ENCODE measurements at regions not wholly inside any gene's neighbourhood (a gene's known extent, or its start where the extent isn't known, plus 50 kb on each side); places are given as distances from the start of the nearest gene placed in this dataset.

DNA sequence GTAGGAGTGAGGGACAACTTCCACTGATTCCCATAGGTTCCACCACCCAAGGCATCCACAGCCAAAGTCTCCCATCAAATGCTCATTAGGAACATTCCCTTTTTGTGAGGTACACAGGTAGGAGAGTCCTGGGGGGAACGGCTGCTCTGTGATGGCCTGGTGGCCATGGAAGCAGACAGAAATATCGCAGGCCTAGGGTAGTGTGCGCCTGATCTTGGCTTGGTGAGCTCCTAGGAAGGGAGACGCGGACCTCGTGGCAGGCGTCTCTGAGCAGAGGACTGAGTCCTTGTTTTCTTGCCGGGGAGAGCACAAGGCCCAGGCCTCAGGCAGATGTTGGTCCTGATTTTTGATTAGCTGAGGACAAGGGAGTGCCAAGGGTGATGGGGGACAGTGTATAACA is 99.5 kb downstream of the SNRPN start:
- peaks cover 93% of the 10 kb centered on the region; the same call in 1 of the 2 replicates for H3K9me3 ChIP-seq (ENCODE audit: insufficient read depth, low read depth, low read length)

GRCh38 chr15:25054943-25055342 is 100.2 kb downstream of the SNRPN start:
- Histone ChIP-seq H3K4me2 (ENCODE audit: low read depth, low read length, poor library complexity, severe bottlenecking) (no peak overlapping the region), H3K4me1 (ENCODE audit: insufficient read depth, low read length, poor library complexity, severe bottlenecking) (no peaks in the 10 kb centered on the region), H3K79me2 (ENCODE audit: insufficient read depth, low read length) (no peaks in the 10 kb centered on the region), H2AFZ (ENCODE audit: low read length) (no peak overlapping the region), H4K20me1 (ENCODE audit: insufficient read depth, low read length, poor library complexity, severe bottlenecking) (no peaks in the 10 kb centered on the region), H3K36me3 (ENCODE audit: insufficient read depth, low read length) (peaks cover 81% of the 10 kb centered on the region; the same call in 1 of the 2 replicates), H3K9ac (ENCODE audit: low read depth, low read length, poor library complexity, severe bottlenecking) (no peak overlapping the region), H3K9me3 (ENCODE audit: insufficient read depth, low read depth, low read length) (peaks cover 93% of the 10 kb centered on the region; the same call in 1 of the 2 replicates), H3K9me2 (replicated peaks; ENCODE audit: low read depth, low read length) (no peaks in the 10 kb centered on the region), H3K4me3 (ENCODE audit: low read length, poor library complexity, severe bottlenecking) (no peak overlapping the region), H3F3A (ENCODE audit: low read depth) (no peaks in the 10 kb centered on the region), H3K27me3 (ENCODE audit: insufficient read depth, low read length, poor library complexity, severe bottlenecking) (no peaks in the 10 kb centered on the region)
- TF ChIP-seq EZH2phosphoT487 (IDR thresholded peaks at IDR 0.05; ENCODE audit: borderline replicate concordance): no peak
- no peak for TF ChIP-seq CTCF (conservative IDR thresholded peaks at IDR 0.05; ENCODE audit: low read length)

More for the DNA sequence above, 99.5 kb downstream of the SNRPN start:
- TF ChIP-seq EZH2phosphoT487 (IDR thresholded peaks at IDR 0.05; ENCODE audit: borderline replicate concordance): no peak
- TF ChIP-seq CTCF (conservative IDR thresholded peaks at IDR 0.05; ENCODE audit: low read length): no peak
- H3F3A ChIP-seq (ENCODE audit: low read depth): no peaks in the 10 kb centered on the region
- no peaks in the 10 kb centered on the region for H3K4me1 ChIP-seq (ENCODE audit: insufficient read depth, low read length, poor library complexity, severe bottlenecking)
- no peak overlapping the region for H2AFZ ChIP-seq (ENCODE audit: low read length)
- no peak overlapping the region for H3K4me2 ChIP-seq (ENCODE audit: low read depth, low read length, poor library complexity, severe bottlenecking)
- no peaks in the 10 kb centered on the region for H3K27me3 ChIP-seq (ENCODE audit: insufficient read depth, low read length, poor library complexity, severe bottlenecking)
- no peak overlapping the region for H3K4me3 ChIP-seq (ENCODE audit: low read length, poor library complexity, severe bottlenecking)
- H3K79me2 ChIP-seq (ENCODE audit: insufficient read depth, low read length): no peaks in the 10 kb centered on the region
- no peak overlapping the region for H3K9ac ChIP-seq (ENCODE audit: low read depth, low read length, poor library complexity, severe bottlenecking)
- H3K36me3 ChIP-seq (ENCODE audit: insufficient read depth, low read length): peaks cover 74% of the 10 kb centered on the region; the same call in 1 of the 2 replicates
- H4K20me1 ChIP-seq (ENCODE audit: insufficient read depth, low read length, poor library complexity, severe bottlenecking): no peaks in the 10 kb centered on the region
- H3K9me2 ChIP-seq (replicated peaks; ENCODE audit: low read depth, low read length): no peaks in the 10 kb centered on the region

GRCh38 chr15:25055356-25056068 is 100.7 kb downstream of the SNRPN start:
- Histone ChIP-seq H3F3A (ENCODE audit: low read depth) (no peaks in the 10 kb centered on the region), H3K4me3 (ENCODE audit: low read length, poor library complexity, severe bottlenecking) (no peak overlapping the region), H2AFZ (ENCODE audit: low read length) (no peak overlapping the region), H4K20me1 (ENCODE audit: insufficient read depth, low read length, poor library complexity, severe bottlenecking) (no peaks in the 10 kb centered on the region), H3K79me2 (ENCODE audit: insufficient read depth, low read length) (no peaks in the 10 kb centered on the region), H3K27me3 (ENCODE audit: insufficient read depth, low read length, poor library complexity, severe bottlenecking) (no peaks in the 10 kb centered on the region), H3K4me1 (ENCODE audit: insufficient read depth, low read length, poor library complexity, severe bottlenecking) (no peaks in the 10 kb centered on the region), H3K4me2 (ENCODE audit: low read depth, low read length, poor library complexity, severe bottlenecking) (no peak overlapping the region), H3K9me2 (replicated peaks; ENCODE audit: low read depth, low read length) (no peaks in the 10 kb centered on the region), H3K9me3 (ENCODE audit: insufficient read depth, low read depth, low read length) (peaks cover 95% of the 10 kb centered on the region; the same call in 1 of the 2 replicates), H3K36me3 (ENCODE audit: insufficient read depth, low read length) (peaks cover 86% of the 10 kb centered on the region; the same call in 1 of the 2 replicates), H3K9ac (ENCODE audit: low read depth, low read length, poor library complexity, severe bottlenecking) (no peak overlapping the region)
- no peak for TF ChIP-seq CTCF (conservative IDR thresholded peaks at IDR 0.05; ENCODE audit: low read length)
